Stomach (tissue), 4 donors: ENCODE measurements at regions not wholly inside any gene's neighbourhood (a gene's known extent, or its start where the extent isn't known, plus 50 kb on each side); places are given as distances from the start of the nearest gene placed in this dataset.

ENCODE experiments used
- CTCF ChIP-seq, 7 experiments: fragments of 450-650 bp in 4 of 7; fragments of 200-600 bp in 3 of 7; sonication (generic) in 3 of 7; IDR thresholded peaks; one replicate each; pipeline ENCODE4 v1.5.1; 2016 to 2019; ENCODE audit warnings: antibody characterized with exemption in 7 of 7, control low read depth in 2 of 7, mild to moderate bottlenecking in 1 of 7
- POLR2A ChIP-seq, 4 donors: fragments of 450-650 bp; IDR thresholded peaks; one replicate each; pipeline ENCODE4 v1.6.1; 2016; ENCODE audit warnings: antibody characterized with exemption in 4 of 4, control low read depth in 2 of 4, mild to moderate bottlenecking in 1 of 4, moderate library complexity in 1 of 4

- TF ChIP-seq CTCF (IDR thresholded peaks at IDR 0.05) (no peak), POLR2A (IDR thresholded peaks at IDR 0.05) (no peak)
Measured at GRCh38 chr18:63070767-63071502, 248.6 kb downstream of the BCL2 start.
